Inflammatory macrophage treated with lipopolysaccharide for 4 hours (primary cell): ENCODE measurements at regions not wholly inside any gene's neighbourhood (a gene's known extent, or its start where the extent isn't known, plus 50 kb on each side); places are given as distances from the start of the nearest gene placed in this dataset.
"Not testable (repeated sequence)": the region's sequence is repeated elsewhere in the genome, so short reads cannot be mapped to it uniquely, and the experiment has no call there.

Source experiments
- DNase-seq: peaks from one replicate; pipeline ENCODE4 v3.0.0-alpha.2; 2020

GRCh38 chr20:48461091-48461734 is 366.6 kb downstream of the PREX1 start:
- DNase-seq = no peak

DNA sequence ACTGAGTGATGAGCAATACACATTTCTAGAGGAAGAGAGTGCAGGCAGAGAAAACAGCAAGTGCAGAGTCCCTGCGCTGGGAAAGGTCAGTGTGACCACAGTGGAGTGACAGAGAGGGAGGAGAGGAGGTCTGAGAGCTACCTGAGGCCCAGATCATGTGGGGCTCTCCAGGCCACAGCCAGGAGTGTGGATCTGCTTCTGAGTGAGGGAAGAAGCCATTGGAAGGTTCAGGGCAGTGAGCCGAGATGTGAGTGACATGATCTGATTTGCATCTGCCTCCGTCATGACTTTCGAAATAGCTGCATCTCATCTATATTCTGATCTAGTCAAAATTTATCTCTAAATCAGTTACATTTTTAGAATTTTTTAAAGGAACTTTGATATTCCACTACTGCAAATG is 367.1 kb downstream of the PREX1 start:
- DNase-seq = peak; percentile 2

DNA sequence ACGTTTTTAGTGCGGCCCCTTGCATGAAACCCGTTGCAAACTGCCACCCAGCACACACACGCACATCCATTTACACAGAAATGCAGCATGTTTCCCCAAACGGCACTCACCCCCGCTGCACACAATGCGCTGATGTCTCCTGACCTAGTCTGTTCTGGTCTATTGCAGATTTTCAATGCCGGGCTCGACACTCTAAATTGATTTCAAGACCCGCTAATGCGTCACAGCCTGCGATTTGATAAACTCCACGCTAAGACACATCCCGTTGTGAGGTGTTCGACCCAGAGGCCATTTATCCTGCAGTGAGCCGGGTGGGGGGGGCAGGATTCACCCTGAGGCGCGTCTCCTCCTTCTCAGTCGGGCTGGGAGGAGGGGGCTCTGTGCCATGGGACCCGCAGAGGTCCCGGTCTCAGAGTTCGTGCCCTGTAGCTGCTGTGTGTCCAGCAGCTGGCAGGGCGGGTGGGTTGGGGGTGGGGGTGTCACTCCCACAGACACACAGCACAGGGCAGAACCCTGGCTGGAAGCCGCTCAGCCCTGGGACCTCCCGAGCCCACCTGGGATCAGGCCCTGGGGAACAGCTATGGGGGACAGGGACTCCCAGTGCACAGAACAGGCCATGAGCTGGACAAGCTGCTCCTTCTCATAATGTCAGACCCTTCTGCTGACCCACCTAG is 367.9 kb downstream of the PREX1 start:
- no peak for DNase-seq

DNA sequence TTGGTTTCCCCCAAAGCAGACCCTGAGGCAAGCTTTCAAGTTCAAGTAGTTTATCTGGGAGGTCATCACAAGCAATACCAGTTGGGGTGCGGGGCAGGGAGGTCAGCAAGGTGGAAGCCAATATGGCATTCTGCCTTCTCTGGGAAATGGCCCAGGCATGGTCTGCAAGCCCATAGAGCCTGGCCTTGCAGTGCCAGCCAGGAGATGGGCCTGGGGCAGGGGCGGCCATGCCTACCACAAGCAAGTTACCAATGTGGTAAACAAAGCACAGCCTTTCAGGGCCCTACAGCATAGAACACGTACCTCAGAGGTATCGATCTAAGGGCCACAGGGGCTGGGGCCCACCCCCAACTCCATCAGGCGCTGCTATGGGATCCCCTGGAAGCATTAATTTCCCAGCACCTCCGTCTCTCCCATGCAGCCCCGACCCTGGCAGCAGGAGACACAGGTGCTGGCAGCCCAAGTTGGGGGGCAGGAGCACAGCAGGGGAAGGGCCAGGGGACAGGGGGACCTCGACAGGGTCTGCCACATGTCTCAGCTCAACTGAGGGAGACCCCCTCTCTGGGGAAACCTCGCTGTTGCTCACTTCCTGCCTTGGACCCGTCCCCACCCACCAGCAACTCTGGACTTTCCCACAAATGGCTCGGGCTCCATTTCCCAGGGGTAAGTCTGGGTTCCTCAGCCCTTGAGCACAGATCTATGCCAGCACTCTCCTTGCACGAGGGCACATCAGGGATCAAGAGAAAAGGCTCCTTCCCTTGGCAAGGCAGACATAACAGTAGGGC is 369.0 kb downstream of the PREX1 start:
- no peak for DNase-seq

- no peak for DNase-seq
These were observed 369.8 kb downstream of the PREX1 start for GRCh38 chr20:48458003-48458377.

GRCh38 chr20:48457193-48458002 is 370.4 kb downstream of the PREX1 start:
- DNase-seq = no peak

GRCh38 chr20:48456366-48457192 is 371.2 kb downstream of the PREX1 start:
- no peak for DNase-seq

DNA sequence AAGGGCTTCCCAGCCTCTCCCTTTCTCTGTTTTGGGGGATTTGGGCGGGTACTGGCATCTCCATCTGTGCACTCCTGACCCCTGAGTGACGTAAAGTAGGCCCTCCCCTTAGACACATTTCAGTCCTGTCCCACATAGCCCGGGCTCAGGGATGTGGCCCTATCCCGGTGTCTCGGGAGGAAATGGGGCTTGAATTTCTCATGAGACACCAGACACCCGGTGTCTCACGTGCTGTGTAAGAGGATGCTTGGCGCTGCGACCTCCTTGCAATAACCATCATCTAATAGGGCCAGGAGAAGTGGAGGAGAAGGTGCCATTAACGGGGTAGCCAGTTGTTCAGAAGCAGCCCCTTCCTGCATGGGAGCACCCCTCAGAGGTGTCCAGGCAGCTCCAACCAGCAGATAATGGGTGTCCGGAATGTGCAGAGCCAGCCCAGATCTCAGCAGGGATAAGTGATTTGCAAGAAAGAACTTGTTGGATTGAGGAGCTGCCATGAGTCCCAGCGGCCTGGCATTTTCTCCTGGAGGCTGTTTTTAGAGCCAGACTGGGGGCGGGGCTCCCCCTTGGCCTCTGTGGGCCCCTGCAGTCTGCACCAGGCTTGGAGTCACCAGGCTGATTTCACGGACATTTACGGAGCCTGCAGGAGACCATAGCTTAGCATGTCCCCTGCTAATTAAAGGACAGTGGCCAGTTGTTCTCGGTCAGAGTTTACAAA is 372.0 kb downstream of the PREX1 start:
- no peak for DNase-seq

DNA sequence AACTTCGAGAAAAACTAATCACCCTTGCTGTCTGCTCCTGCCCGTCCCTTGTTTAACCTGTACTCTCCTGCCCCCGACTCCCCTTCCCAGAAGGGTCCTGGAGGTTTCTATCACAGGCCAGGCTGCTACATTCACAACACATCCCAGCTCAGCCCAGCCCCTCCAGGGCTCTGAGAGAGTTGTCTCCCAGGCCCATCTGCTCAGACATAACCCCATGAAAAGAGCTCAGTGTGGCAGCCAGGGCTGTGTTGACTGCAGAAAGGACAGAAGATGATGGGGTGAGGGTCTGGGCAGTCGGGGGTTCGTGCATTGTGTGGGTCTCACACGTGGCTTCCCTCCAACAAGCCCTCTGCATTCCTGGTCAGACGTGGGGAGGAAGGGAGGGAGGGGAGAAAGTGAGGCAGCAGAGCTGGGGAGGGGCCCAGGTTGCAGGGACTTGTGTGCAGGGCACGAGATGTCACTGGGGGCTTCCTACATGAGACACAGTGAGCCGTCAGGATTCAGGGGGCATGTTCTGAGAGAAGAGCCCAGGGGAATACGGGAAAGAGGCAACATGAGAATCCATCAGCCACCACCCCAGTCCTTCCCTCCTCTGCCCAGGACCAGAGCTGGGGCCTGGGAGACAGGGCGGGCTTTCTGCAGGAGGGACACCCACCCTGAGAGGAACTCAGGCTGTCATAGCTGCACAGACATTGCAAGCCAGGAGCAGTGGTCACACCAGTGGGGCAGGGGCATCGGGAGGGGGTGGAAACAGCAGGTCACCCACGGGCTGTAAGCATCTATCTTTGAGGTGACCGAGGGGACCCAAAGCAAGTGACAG is 372.9 kb downstream of the PREX1 start:
- DNase-seq = no peak

DNA sequence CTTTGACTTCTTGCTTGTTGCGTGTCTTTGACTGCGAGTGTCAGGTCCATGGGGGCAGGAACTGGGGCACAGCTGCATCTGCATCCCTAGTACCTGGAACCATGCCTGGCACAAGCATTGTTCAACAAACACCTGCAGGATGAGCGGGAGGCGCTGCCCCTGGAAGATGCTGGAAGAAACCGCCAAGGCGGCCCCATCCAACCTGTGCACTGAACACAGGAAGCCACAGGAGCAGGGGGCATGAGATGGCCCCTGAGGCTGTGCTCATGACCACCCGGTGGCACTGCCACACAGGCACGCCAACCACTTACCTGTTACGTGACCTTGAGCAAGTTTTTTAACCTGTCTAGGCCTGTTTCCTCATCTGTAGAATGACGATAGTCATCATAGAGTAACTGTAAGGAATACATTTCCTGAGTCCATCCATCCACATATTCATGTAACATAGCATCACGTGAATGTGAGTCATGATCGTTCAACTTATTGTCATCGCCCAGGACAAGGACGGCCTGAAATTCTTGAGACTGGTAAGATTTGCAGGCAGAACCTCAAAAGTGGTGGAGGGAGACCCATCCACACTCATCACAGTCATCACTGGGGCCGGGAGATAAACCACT is 374.2 kb downstream of the PREX1 start:
- DNase-seq = no peak

GRCh38 chr20:48451401-48451800 is 376.4 kb downstream of the PREX1 start:
- no peak for DNase-seq

GRCh38 chr20:48448666-48449600 is 378.9 kb downstream of the PREX1 start:
- no peak for DNase-seq

DNA sequence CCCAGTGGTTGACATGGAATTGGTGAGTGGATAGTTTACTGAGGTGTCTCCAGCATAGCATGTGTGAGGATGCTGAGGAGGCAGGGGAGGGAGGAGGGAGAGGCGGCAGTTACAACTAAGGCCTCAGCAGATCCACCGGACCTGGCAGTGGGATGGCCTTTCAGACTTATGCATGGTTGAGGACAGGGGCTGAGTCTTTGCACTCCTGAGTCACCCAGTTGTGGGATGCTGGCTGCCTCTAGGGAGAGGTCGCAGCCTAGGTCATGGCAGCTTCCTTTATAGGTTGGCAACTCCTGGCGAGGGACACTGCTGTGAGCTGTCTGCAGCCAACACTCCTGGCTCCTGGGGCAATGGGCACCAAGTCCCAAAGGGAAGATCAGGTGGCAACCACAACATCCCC is 380.3 kb downstream of the PREX1 start:
- DNase-seq = no peak

DNA sequence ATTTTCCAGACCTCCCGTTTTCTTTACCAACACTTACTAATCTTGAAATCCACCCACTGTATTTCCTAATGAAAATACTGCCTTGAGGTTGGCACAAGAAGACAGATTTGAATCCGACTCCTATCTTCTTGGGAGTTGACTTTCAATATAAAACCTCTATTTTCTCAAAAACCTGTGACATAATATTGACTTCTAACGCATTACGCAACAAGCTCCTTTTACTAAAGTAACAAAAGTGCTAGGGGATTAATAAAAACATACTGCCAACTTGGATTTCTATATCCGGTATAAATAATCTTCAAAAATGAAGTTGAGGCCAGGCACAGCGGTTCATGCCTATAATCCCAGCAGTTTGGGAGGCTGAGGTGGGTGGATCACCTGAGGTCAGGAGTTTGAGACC is 382.0 kb downstream of the PREX1 start:
- DNase-seq = no peak

DNA sequence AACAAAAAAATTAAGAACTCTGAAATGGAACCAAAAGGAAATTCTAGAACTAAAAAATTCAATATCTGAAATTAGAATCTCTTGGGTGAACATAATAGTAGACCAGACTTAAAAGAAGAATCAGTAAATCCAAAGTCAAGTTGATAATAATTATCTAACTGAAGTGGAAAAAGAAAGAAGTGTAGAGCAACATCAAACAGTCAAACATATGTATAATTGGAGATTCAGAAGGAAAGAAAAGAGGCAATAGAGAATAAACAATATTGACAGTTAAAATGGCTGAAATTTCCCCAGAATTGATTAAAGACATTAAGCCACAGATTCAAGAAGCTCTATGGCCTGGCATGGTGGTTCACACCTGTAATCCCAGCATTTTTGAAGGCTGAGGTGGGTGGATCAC is 383.6 kb downstream of the PREX1 start:
- DNase-seq = no peak

DNA sequence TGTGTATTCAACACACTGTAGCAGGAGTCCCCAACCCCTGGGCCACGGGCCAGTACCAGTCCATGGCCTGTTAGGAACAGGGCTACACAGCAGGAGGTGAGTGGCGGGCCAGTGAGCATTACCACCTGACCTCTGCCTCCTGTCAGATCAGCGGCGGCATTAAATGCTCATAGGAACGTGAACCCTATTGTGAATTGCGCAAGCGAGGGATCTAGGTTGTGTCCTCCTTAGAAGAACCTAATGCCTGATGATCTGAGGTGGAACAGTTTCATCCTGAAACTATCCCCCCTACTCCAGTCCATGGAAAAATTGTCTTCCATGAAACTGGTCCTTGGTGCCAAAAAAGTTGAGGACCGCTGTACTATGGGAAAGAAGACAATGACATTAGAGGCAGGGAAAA is 386.9 kb downstream of the PREX1 start:
- no peak for DNase-seq

GRCh38 chr20:48440261-48440660 is 387.5 kb downstream of the PREX1 start:
- DNase-seq = not testable (repeated sequence)

DNA sequence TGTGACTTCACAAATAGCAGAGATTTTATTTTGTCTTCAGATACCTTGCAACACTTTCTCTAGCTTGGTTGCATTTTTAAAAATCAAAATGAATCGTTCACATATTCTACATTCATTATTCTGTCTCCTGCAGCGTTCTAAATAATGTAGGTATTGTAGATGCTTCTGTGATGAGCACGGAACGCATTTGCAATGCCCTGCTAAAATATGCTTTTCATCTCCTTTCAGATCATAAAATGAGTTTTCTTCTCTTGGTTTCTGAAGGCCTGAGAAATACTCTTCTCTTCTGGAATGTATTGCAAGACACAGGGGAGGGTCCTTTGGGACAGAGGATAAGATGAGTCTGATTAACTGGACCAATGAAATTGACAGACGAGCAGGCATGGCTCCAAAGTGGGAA is 390.7 kb downstream of the PREX1 start:
- DNase-seq = no peak

DNA sequence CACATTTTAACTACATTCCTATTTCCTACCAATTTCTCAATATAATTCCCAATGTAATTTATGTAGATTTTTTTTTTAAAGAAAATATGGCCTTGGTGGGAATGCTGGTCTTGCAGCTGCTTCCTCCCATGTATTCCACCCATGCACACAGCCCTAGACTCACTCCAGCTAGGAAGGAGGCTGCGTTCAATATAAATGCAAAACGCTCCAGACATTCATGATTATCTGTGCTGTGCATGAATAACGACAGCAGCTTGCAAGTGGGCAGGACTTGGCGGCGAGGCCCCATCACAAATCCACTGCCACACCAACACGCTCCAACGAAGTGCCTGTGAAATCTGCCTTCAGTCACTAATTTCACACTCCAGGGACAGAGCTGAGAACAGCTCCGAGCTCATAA is 391.2 kb downstream of the PREX1 start:
- not testable (repeated sequence) for DNase-seq
